ENCODE measurements at regions not wholly inside any gene's neighbourhood (a gene's known extent, or its start where the extent isn't known, plus 50 kb on each side); places are given as distances from the start of the nearest gene placed in this dataset.

GRCh38 chr13:111911754-111912452 is 155.0 kb upstream of the SOX1 start:
- Histone ChIP-seq H3K4me3 (no peak overlapping the region), H3K27ac (no peak overlapping the region), H3K4me2 (no peak overlapping the region), H3K4me1 (no peaks in the 10 kb centered on the region), H3K9me3 (no peaks in the 10 kb centered on the region)
- TF ChIP-seq TFCP2L1 (CRISPR knock-in tag; IDR thresholded peaks at IDR 0.05), result no peak
- TF ChIP-seq RAD21 (conservative IDR thresholded peaks at IDR 0.05 in 1 of 2, IDR thresholded peaks at IDR 0.05 in 1 of 2), result no peak
- TF ChIP-seq TP53 (CRISPR knock-in tag; IDR thresholded peaks at IDR 0.05), result no peak
- no peak for TF ChIP-seq USF2 (IDR thresholded peaks at IDR 0.05)
- no peak for TF ChIP-seq RFX5 (IDR thresholded peaks at IDR 0.05)
- no peak for TF ChIP-seq GATA3 (IDR thresholded peaks at IDR 0.05; ENCODE audit: borderline replicate concordance)
- TF ChIP-seq BHLHE40 (IDR thresholded peaks at IDR 0.05; ENCODE audit: low read depth, low read length), result no peak
- no peak for TF ChIP-seq HOXA7 (CRISPR knock-in tag; IDR thresholded peaks at IDR 0.05)
- no peak for TF ChIP-seq ZNF302 (CRISPR knock-in tag; IDR thresholded peaks at IDR 0.05)
- TF ChIP-seq FOSL2 (IDR thresholded peaks at IDR 0.05), result no peak
- no peak for TF ChIP-seq FOSL2 (CRISPR knock-in tag; IDR thresholded peaks at IDR 0.05)
- TF ChIP-seq NR3C1 (IDR thresholded peaks at IDR 0.05), result no peak
- no peak for TF ChIP-seq HOXB5 (CRISPR knock-in tag; IDR thresholded peaks at IDR 0.05)
- TF ChIP-seq CHD4 (IDR thresholded peaks at IDR 0.05; ENCODE audit: borderline replicate concordance), result no peak
- no peak for TF ChIP-seq ZC3H11A (IDR thresholded peaks at IDR 0.05)
- no peak for TF ChIP-seq EHMT2 (IDR thresholded peaks at IDR 0.05; ENCODE audit: low read depth)
- no peak for FAIRE-seq
- ChIA-PET POLR2A (no interaction called here), CTCF (no interaction called here)
- WGBS (ENCODE audit: missing lambda C conversion rate), result 30% methylated on average over 11 of the region's 11 CpGs
- ATAC-seq, result no peak
- DNase-seq (ENCODE audit: low read depth in 1 of 2, low spot score in 1 of 2), result no peak

GRCh38 chr13:111912453-111912866 is 154.5 kb upstream of the SOX1 start:
- no peaks in the 10 kb centered on the region for H3K9me3 ChIP-seq
- FAIRE-seq, result no peak

GRCh38 chr13:111912991-111913760 is 153.8 kb upstream of the SOX1 start:
- ChIA-PET CTCF (interaction anchor here (0.6 kb wide), 1 partner anchor 61 kb away, joined by 4 read pairs; no protein-coding TSS in a partner anchor), POLR2A (no interaction called here)
- FAIRE-seq (no peak), DNase-seq (ENCODE audit: low read depth in 1 of 2, low spot score in 1 of 2) (no peak), ATAC-seq (no peak)
- no peak overlapping the region for H3K4me2 ChIP-seq
- no peaks in the 10 kb centered on the region for H3K4me1 ChIP-seq
- no peak for TF ChIP-seq JUN (IDR thresholded peaks at IDR 0.05)
- TF ChIP-seq NFE2L2 (conservative IDR thresholded peaks at IDR 0.05; ENCODE audit: low read length), result no peak
- no peak for TF ChIP-seq JUNB (IDR thresholded peaks at IDR 0.05)
- TF ChIP-seq ZFP36 (IDR thresholded peaks at IDR 0.05; ENCODE audit: borderline replicate concordance, partially characterized antibody), result no peak
- TF ChIP-seq NR3C1 (IDR thresholded peaks at IDR 0.05), result no peak
- TF ChIP-seq SMC3 (IDR thresholded peaks at IDR 0.05), result no peak
- no peak for TF ChIP-seq ZSCAN20 (CRISPR knock-in tag; IDR thresholded peaks at IDR 0.05)
- TF ChIP-seq ZC3H11A (IDR thresholded peaks at IDR 0.05), result no peak
- TF ChIP-seq NPAS2 (CRISPR knock-in tag; IDR thresholded peaks at IDR 0.05; ENCODE audit: borderline replicate concordance), result no peak
- no peak for TF ChIP-seq RAD21 (conservative IDR thresholded peaks at IDR 0.05 in 1 of 2, IDR thresholded peaks at IDR 0.05 in 1 of 2)
- TF ChIP-seq MAZ (IDR thresholded peaks at IDR 0.05; ENCODE audit: borderline replicate concordance, low read depth, low read length), result no peak
- no peak for TF ChIP-seq HMGXB4 (CRISPR knock-in tag; IDR thresholded peaks at IDR 0.05; ENCODE audit: borderline replicate concordance)
- no peak for TF ChIP-seq CBX8 (IDR thresholded peaks at IDR 0.05)
- no peak for TF ChIP-seq POLR2AphosphoS2 (conservative IDR thresholded peaks at IDR 0.05; ENCODE audit: low read length)
- no peak for TF ChIP-seq HOXB13 (CRISPR knock-in tag; IDR thresholded peaks at IDR 0.05; ENCODE audit: low read depth)
- TF ChIP-seq TFCP2L1 (CRISPR knock-in tag; IDR thresholded peaks at IDR 0.05), result no peak
- TF ChIP-seq CBX2 (IDR thresholded peaks at IDR 0.05; ENCODE audit: borderline replicate concordance, low read depth), result no peak
- no peak for TF ChIP-seq EP300 (IDR thresholded peaks at IDR 0.05)
- H3K27ac ChIP-seq, result no peak overlapping the region
- H3K4me3 ChIP-seq, result no peak overlapping the region
- WGBS (ENCODE audit: missing lambda C conversion rate), result 53% methylated on average over 22 of the region's 25 CpGs
- no peaks in the 10 kb centered on the region for H3K9me3 ChIP-seq

More at GRCh38 chr13:111912453-111912866, 154.5 kb upstream of the SOX1 start:
- ATAC-seq (no peak), DNase-seq (ENCODE audit: low read depth in 1 of 2, low spot score in 1 of 2) (no peak)
- ChIA-PET POLR2A (no interaction called here), CTCF (no interaction called here)
- no peak overlapping the region for H3K4me3 ChIP-seq
- no peaks in the 10 kb centered on the region for H3K4me1 ChIP-seq
- no peak overlapping the region for H3K27ac ChIP-seq
- TF ChIP-seq MAZ (IDR thresholded peaks at IDR 0.05; ENCODE audit: borderline replicate concordance, low read depth, low read length) (no peak), JUN (IDR thresholded peaks at IDR 0.05) (no peak)
- 29% methylated on average over 12 of the region's 16 CpGs for whole genome bisulfite sequencing (ENCODE audit: missing lambda C conversion rate)
- H3K4me2 ChIP-seq, result no peak overlapping the region

Measured in A549 (cell line).